ENCODE measurements at regions not wholly inside any gene's neighbourhood (a gene's known extent, or its start where the extent isn't known, plus 50 kb on each side); places are given as distances from the start of the nearest gene placed in this dataset.

- no peak for DNase-seq (ENCODE audit: low read depth, low spot score)
These were observed 392.6 kb upstream of the CBLB start for GRCh38 chr3:106261396-106261795.

GRCh38 chr3:106261915-106262683, 393.3 kb upstream of the CBLB start:
- no peak for DNase-seq (ENCODE audit: low read depth, low spot score)

DNA sequence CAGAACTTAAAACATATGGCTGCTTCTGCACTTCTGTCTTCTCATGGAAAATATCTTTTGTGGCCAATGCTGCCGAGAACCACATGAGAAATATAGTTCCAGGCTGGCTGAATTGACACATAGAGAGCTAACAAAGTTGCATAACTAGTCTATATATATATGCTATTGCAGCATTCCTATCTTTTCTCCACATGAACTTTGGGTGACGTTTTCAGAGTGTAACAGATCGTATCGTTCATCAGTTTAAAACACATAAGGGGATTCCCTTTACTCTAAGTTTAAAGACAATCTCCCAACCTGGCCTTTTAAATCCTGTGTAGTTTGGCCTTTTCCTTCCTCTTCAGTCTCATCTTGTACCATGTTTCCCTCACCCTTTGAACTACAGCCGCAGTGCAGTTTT, 394.2 kb upstream of the CBLB start:
- DNase-seq (ENCODE audit: low read depth, low spot score), result no peak

GRCh38 chr3:106263546-106263945, 394.7 kb upstream of the CBLB start:
- no peak for DNase-seq (ENCODE audit: low read depth, low spot score)

GRCh38 chr3:106265704-106266103, 396.9 kb upstream of the CBLB start:
- DNase-seq (ENCODE audit: low read depth, low spot score), result no peak

- DNase-seq (ENCODE audit: low read depth, low spot score), result no peak
These were observed 399.9 kb upstream of the CBLB start for GRCh38 chr3:106268696-106269095.

DNA sequence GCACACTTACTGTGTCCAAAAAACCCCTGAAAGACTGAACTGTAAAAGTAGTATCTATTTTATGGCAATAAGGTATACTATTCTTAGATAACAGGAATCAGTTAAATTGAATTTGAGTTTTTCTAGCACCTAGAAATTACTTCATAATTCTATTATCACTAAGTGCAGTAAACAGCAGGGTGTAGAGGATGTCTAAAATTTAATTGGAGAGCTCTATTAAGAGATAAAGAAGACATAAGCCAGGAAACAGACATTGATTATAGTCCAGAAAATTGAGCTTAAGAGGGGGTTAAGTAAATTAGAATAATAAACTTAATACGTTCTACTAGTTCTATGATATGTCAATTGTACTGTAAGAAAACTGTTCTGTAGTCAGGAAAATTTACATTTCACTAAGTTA, 403.5 kb upstream of the CBLB start:
- no peak for DNase-seq (ENCODE audit: low read depth, low spot score)

DNA sequence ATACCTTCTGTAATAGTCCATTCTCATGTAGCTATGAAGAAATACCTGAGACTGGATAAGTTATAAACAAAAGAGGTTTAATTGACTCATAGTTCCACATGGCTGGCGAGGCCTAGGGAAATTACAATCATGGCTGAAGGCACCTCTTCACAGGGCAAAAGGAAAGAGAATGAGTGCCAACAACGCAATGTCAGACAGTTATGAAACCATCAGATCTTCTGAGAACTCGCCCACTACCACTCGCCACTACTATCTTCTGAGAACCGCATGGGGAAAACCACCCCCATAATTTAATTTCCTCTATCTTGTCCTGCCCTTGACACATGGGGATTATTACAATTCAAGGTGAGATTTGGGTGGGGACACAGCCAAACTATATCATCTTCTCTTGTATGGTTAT, 406.8 kb upstream of the CBLB start:
- DNase-seq (ENCODE audit: low read depth, low spot score), result no peak

GRCh38 chr3:106276151-106276550, 407.3 kb upstream of the CBLB start:
- DNase-seq (ENCODE audit: low read depth, low spot score), result no peak

DNA sequence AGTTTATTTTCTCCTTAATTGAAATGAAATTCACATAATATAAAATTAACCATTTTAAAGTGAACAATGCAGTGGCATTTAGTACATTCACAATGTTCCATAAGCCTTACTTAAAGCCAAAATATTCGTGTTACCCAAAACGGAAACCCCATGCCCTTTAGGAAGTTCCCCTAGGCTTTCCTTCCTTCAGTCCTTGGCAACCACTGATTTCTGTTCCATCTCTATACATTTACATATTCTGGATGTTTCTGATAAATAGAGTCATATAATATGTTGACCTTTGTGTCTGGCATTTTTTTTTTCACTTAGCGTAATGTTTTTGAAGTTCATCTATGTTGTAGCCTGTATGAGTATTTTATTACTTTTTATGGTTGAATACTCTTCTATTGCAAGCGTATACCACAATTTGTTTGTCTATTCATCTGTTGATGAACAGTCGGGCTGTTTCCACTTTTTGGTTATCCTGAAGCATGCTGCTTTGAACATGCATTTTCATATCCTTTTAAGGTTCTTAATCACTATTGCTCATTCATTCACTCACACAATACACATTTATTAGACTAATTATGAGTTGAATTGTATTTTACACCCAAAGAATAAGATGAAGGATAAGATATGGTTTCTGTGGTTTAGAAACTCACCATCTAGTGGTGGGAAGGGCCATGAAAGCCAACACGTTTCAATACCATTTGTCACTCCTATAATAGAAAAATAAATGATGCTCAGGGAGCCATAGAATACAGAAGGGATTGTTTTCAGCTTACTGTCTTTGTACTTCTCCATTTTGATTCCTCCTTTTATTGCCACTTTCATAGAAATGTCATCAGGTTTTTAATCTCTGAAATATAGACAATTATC, 408.2 kb upstream of the CBLB start:
- DNase-seq (ENCODE audit: low read depth, low spot score), result no peak

GRCh38 chr3:106277731-106278130, 408.9 kb upstream of the CBLB start:
- no peak for DNase-seq (ENCODE audit: low read depth, low spot score)

DNA sequence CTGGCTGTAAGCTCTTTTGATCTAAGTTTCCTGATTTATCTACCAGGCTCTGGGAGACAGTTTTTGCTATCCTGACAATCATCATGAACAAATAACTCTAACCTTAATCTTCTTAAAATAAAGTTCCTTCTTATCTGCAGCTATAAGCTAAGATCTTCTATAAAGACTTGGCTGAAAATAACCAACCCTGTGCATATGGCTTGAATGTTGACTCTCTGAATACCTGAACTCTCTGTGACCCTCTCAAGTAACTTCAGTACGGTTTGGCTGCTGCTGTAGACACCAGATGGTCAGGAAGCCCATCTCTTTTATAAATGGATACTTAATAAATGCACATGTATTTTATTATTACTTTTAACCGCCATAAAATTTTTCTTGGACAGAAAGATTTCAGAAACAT, 412.4 kb upstream of the CBLB start:
- DNase-seq (ENCODE audit: low read depth, low spot score), result no peak

GRCh38 chr3:106282943-106283342, 414.1 kb upstream of the CBLB start:
- no peak for DNase-seq (ENCODE audit: low read depth, low spot score)

GRCh38 chr3:106288781-106289180, 420.0 kb upstream of the CBLB start:
- DNase-seq (ENCODE audit: low read depth, low spot score), result no peak

DNA sequence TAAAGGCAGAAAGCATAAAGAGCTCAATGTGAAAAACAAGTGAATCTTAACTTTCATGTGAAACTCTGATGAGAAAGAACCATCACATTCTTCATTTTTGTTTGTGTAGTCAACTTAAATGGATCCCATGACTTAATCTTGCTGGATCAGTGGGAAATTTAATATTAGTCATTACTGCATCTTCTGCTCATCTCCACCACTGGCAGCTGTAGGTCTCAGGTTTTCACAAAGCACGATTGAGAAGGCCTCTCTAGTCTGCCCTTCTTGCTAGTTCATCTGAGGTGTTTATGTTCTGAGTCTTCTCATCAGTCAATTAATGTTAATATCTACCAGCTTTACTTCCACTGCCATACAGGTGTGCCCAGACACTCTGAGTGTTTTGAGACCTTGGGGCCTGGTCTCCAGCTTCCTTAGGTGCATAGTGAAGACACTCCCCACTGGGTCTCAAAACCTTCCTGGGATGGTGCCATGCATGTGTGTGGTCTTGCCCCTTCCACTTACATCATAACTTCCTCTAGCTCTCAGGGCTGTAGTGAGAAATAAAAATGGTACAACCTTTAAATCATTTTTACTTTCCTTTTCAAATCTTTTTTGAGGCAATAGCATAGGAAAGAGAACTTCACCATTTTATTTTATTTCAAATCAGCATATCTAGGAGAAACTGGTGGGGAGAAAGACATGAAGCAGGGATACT, 421.6 kb upstream of the CBLB start:
- no peak for DNase-seq (ENCODE audit: low read depth, low spot score)

DNA sequence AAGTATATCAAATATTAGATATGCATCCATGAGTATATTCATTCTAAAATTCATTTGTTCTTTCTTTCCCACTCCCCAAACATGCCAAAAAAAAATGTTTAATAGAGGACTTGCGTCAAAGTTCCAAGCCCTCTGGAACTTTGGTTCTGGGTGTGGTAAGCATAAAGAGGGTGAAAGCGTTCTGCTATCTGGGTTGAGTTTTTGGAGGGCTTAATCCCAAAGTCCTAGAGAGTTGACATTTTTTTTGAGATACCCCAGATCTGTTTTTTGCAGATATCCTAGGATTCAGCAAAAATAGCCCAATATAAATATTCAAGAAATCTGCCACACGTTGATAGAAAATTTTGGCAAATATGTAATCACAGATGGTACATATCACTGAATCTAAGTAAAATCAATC, 424.3 kb upstream of the CBLB start:
- DNase-seq (ENCODE audit: low read depth, low spot score), result no peak

DNA sequence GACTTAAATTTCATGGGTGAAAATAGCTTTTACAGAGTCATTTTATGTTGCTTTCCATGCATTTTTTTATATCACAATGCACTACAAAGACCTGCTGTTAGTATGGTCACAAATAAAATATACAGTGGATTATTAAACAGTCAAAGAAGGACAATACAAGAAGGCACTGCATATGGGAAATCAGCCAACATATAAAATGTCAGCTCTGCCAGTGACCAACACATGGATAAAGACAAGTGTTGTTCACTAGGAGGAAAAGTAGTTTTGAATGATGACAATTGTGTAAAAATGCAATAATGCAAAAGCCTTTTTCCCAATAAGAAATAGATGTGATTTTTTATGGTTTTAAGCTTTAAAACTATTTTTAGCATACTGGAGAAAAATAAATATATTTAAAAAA, 425.3 kb upstream of the CBLB start:
- no peak for DNase-seq (ENCODE audit: low read depth, low spot score)

- DNase-seq (ENCODE audit: low read depth, low spot score), result no peak
These were observed 427.2 kb upstream of the CBLB start for GRCh38 chr3:106296062-106296461.

GRCh38 chr3:106299300-106300098, 430.7 kb upstream of the CBLB start:
- no peak for DNase-seq (ENCODE audit: low read depth, low spot score)

- no peak for DNase-seq (ENCODE audit: low read depth, low spot score)
These were observed 433.8 kb upstream of the CBLB start for GRCh38 chr3:106302451-106303221.

DNA sequence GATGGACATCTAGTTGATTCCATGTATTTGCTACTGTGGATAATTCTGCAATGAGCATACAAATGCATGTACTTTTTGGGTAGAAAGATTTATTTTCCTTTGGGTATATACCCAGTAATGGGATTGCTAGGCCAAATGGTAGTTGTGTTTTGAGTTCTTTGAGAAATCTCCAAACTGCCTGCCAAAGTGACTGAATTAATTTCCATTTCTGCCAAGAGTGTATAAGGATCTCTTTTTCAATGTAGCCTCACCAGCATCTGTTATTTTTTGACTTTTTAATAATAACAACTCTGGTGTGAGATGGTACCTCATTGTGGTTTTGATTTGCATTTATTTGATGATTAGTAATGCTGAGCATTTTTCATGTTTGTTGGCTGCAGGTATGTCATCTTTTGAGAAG, 435.0 kb upstream of the CBLB start:
- DNase-seq (ENCODE audit: low read depth, low spot score), result no peak

Measured in pulmonary artery endothelial cell (primary cell).